SK-N-SH treated with all-trans-retinoic acid at 6 μM for 48 hours (cell line): ENCODE measurements at regions not wholly inside any gene's neighbourhood (a gene's known extent, or its start where the extent isn't known, plus 50 kb on each side); places are given as distances from the start of the nearest gene placed in this dataset.

Source experiments
- GLIS3 ChIP-seq: fragments of 250-450 bp; sonication (Bioruptor Pico); IDR thresholded peaks from 2 replicates; pipeline ENCODE4 v1.5.0; 2020; ENCODE audit warnings: mild to moderate bottlenecking, moderate library complexity
- ISL1 ChIP-seq: fragments of 250-450 bp; sonication (Bioruptor Pico); IDR thresholded peaks from 2 replicates; pipeline ENCODE4 v2.1.2; 2022; ENCODE audit warnings: mild to moderate bottlenecking, moderate library complexity
- OSR1 ChIP-seq: fragments of 250-450 bp; sonication (Bioruptor Pico); IDR thresholded peaks from 2 replicates; pipeline ENCODE4 v1.8.0; 2022; ENCODE audit warnings: moderate library complexity, mild to moderate bottlenecking, inconsistent platforms
- TCF4 ChIP-seq: fragments of 250-450 bp; sonication (Bioruptor Pico); IDR thresholded peaks from 2 replicates; pipeline ENCODE4 v1.8.0; 2021; ENCODE audit warnings: mild to moderate bottlenecking, moderate library complexity, borderline replicate concordance
- TOX ChIP-seq: fragments of 250-450 bp; sonication (Bioruptor Pico); IDR thresholded peaks from 2 replicates; pipeline ENCODE4 v1.8.0; 2021; ENCODE audit warnings: mild to moderate bottlenecking, moderate library complexity, borderline replicate concordance
- ZFP3 ChIP-seq: fragments of 250-450 bp; sonication (Bioruptor Pico); IDR thresholded peaks from 2 replicates; pipeline ENCODE4 v1.5.0; 2020; ENCODE audit warnings: mild to moderate bottlenecking, moderate library complexity
- ZNF70 ChIP-seq: fragments of 450-650 bp; formaldehyde crosslinking; IDR thresholded peaks from 2 replicates; pipeline ENCODE4 v1.5.0; 2020; ENCODE audit warnings: mild to moderate bottlenecking, moderate library complexity
- ZNF8 ChIP-seq: fragments of 450-650 bp; formaldehyde crosslinking; IDR thresholded peaks from 2 replicates; pipeline ENCODE4 v1.5.0; 2020; ENCODE audit warnings: mild to moderate bottlenecking, moderate library complexity

DNA sequence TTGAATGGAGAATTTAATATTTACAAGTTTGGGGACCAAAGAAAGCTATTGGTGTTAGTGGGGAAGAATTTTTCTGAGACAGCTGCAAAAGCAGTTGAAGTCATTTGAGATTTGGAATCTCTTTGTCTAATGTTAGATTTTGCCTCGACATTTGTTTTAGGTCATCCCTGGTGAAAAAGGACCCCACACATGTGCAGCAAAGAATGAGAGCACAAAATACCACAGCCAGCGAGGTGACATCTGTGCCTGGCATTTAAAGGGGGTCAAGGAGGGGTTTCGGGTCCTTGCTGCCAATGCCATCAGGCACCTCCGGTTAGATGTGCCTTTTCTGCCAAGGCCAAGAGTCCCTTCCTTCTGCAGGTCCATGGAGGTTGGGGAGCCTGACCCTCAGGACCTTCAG, 173.3 kb downstream of the TRIB2 start:
- TF ChIP-seq ISL1 (CRISPR knock-in tag): no peak
- TF ChIP-seq ZNF8 (CRISPR knock-in tag): no peak
- TF ChIP-seq TCF4: no peak
- no peak for TF ChIP-seq TOX (CRISPR knock-in tag)
- no peak for TF ChIP-seq ZNF70 (CRISPR knock-in tag)
- no peak for TF ChIP-seq OSR1 (CRISPR knock-in tag)
- TF ChIP-seq GLIS3 (CRISPR knock-in tag): no peak
- no peak for TF ChIP-seq ZFP3 (CRISPR knock-in tag)
